ENCODE measurements at regions not wholly inside any gene's neighbourhood (a gene's known extent, or its start where the extent isn't known, plus 50 kb on each side); places are given as distances from the start of the nearest gene placed in this dataset.

DNA sequence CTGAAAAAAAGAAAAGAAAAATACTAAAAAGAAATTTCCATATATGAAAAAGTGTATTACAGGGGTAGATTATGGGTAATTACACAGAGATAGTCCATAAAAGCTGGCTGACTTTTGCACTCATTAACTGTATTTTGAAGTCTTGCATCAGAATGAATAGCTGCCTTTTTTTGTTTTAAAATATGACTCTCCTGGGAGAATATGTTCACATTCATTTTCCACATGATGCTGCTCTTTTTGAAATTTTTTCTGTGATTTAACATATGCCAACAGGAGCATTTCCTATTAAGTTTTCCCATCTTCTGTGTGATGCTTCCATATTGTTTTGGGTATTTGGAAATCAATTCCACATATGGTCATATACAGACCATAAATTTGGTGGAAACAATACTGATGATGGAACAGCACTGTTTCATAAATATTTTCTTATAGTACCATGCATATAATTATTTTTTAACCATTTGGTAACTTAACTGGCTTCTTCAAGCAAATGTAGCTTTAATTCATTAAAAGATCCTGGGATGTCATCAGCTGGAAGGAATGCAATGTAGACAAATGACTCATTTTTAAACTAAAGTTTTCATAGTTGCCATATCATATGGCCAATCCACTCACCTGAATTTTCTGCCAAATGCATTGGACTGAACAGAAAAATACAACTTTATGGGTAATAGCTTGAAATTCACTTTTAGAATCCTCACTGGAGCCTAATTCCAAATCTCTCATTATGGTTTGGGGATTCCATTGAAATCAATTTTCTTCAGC is 313.9 kb upstream of the GLI3 start:
- no peak overlapping the region for H3K4me2 ChIP-seq (ENCODE audit: insufficient read depth, insufficient read length, low read length)
- Mint-ChIP-seq H3K4me3 (no peak overlapping the region), H3K27ac (no peak overlapping the region), H3K9me3 (peaks cover 51 to 60% of the 10 kb centered on the region in 2 experiments), H3K36me3 (ENCODE audit: insufficient read depth in 1 of 3, low read depth in 3 of 3) (peaks cover 15 to 44% (median 41%) of the 10 kb centered on the region in 3 experiments), H3K4me1 (no peaks in the 10 kb centered on the region), H3K27me3 (ENCODE audit: low read depth) (no peaks in the 10 kb centered on the region)
- no peak overlapping the region for H3K56ac ChIP-seq (ENCODE audit: insufficient read length, low read depth, low read length)
- no peak overlapping the region for H3K14ac ChIP-seq (ENCODE audit: insufficient read depth, low read length)
- no peak overlapping the region for H3K4ac ChIP-seq (ENCODE audit: low read depth, low read length)
- no peak overlapping the region for H2BK20ac ChIP-seq (ENCODE audit: low read depth, low read length, poor library complexity, severe bottlenecking)
- no peak overlapping the region for H4K5ac ChIP-seq (ENCODE audit: insufficient read length, low read depth, low read length)
- H2BK15ac ChIP-seq (ENCODE audit: low read depth, low read length) = no peak overlapping the region
- no peak overlapping the region for H2BK5ac ChIP-seq (ENCODE audit: insufficient read length, low read length)
- H4K8ac ChIP-seq (replicated peaks; ENCODE audit: insufficient read length, low read depth, low read length) = no peak overlapping the region
- H3K18ac ChIP-seq (ENCODE audit: insufficient read length, low read depth, low read length) = no peak overlapping the region
- no peak overlapping the region for H2BK120ac ChIP-seq (ENCODE audit: low read depth, low read length, poor library complexity, severe bottlenecking)
- H3K23me2 ChIP-seq (ENCODE audit: insufficient read length, low read depth, low read length, poor library complexity, severe bottlenecking) = no peaks in the 10 kb centered on the region
- H3K9ac ChIP-seq (ENCODE audit: extremely low read depth, insufficient read length, low read length) = no peak overlapping the region
- no peak overlapping the region for H2AK5ac ChIP-seq (ENCODE audit: insufficient read length, low read length)
- no peak overlapping the region for H2AFZ ChIP-seq (ENCODE audit: low read length)
- H4K20me1 ChIP-seq (ENCODE audit: control insufficient read depth, insufficient read depth, insufficient read length) = no peaks in the 10 kb centered on the region
- DNase-seq = no peak
- no peak overlapping the region for H3K23ac ChIP-seq (ENCODE audit: insufficient read length, low read depth, low read length)
- peaks cover 26% of the 10 kb centered on the region for H3K9me3 ChIP-seq (ENCODE audit: control insufficient read depth, low read depth, low read length)
- H3T11ph ChIP-seq (ENCODE audit: low read length) = no peak overlapping the region
- H3K4me1 ChIP-seq (ENCODE audit: insufficient read depth, low read length) = no peaks in the 10 kb centered on the region
- TF ChIP-seq, protein P1, sequence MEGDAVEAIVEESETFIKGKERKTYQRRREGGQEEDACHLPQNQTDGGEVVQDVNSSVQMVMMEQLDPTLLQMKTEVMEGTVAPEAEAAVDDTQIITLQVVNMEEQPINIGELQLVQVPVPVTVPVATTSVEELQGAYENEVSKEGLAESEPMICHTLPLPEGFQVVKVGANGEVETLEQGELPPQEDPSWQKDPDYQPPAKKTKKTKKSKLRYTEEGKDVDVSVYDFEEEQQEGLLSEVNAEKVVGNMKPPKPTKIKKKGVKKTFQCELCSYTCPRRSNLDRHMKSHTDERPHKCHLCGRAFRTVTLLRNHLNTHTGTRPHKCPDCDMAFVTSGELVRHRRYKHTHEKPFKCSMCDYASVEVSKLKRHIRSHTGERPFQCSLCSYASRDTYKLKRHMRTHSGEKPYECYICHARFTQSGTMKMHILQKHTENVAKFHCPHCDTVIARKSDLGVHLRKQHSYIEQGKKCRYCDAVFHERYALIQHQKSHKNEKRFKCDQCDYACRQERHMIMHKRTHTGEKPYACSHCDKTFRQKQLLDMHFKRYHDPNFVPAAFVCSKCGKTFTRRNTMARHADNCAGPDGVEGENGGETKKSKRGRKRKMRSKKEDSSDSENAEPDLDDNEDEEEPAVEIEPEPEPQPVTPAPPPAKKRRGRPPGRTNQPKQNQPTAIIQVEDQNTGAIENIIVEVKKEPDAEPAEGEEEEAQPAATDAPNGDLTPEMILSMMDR (conservative IDR thresholded peaks at IDR 0.05) = no peak
- H3K79me2 ChIP-seq (ENCODE audit: insufficient read depth, low read length) = no peaks in the 10 kb centered on the region
- no peak overlapping the region for H2BK12ac ChIP-seq (ENCODE audit: insufficient read length, low read depth, low read length)
- H3K27ac ChIP-seq (ENCODE audit: insufficient read length, low read depth, low read length) = no peak overlapping the region
- H3K79me1 ChIP-seq (ENCODE audit: insufficient read depth, low read depth, low read length, poor library complexity, severe bottlenecking) = no peaks in the 10 kb centered on the region
- H4K91ac ChIP-seq (ENCODE audit: insufficient read length, low read depth, low read length) = no peak overlapping the region
- no peaks in the 10 kb centered on the region for H3K27me3 ChIP-seq (ENCODE audit: insufficient read depth, low read length)
